HG02759 (cell line): ENCODE measurements at regions not wholly inside any gene's neighbourhood (a gene's known extent, or its start where the extent isn't known, plus 50 kb on each side); places are given as distances from the start of the nearest gene placed in this dataset.

Experiments
- ATAC-seq: cut with Tn5 transposase; IDR thresholded peaks from one replicate; pipeline ENCODE4 v1.9.1; 2021; ENCODE audit warnings: mild to moderate bottlenecking, moderate library complexity; ENCODE audit not compliant: unreplicated experiment

DNA sequence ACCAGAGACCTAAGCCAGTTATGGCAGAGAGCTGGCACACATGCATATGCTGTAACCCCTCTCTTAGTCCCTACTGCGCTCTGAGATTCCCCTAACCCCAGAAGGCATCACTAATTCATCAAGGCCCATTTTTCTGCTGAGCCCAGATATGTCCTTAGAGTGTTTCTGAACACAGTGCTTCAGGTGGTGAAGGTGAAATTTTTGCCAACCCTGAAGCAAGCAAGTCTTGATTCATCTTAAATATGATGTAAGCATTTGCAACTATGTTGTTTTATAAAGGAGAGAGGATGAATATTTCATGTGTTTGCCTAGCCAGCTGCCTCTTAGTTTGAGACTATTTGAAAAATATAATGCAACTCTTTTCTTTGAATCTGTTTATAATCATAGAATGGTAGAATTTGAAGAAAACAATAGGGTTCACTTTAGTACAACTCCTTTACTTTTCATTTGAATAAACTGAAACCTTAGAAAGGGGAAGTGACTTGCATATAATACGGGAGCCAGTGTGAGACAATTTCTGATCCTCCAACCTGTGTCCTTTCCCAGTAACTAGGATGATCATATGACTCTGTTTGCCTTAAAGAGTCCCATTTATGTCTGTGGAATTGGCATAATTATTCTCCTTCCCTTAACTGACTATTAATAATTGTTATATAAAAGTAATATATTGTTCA, 194.3 kb upstream of the MTNR1B start:
- peak; percentile 68 for ATAC-seq

DNA sequence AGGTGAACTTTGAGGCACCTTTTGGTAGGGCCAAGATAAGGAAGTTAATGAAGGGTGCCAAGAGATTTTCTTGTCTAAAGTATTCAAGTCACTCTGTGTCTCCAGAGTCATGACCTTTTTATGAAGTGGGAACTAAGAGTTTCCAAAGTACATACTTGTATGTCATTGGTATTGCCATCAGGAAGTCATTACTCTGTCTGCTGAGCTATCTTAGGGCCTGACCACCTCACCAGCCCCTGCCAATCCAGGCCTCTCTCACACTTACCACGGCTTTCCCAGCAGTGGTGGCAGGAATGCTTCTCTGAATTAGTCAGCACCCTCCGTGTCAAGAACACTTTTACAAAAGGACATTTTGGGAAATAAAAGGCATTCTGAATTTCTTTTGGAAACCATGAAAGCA, 192.8 kb upstream of the MTNR1B start:
- no peak for ATAC-seq

DNA sequence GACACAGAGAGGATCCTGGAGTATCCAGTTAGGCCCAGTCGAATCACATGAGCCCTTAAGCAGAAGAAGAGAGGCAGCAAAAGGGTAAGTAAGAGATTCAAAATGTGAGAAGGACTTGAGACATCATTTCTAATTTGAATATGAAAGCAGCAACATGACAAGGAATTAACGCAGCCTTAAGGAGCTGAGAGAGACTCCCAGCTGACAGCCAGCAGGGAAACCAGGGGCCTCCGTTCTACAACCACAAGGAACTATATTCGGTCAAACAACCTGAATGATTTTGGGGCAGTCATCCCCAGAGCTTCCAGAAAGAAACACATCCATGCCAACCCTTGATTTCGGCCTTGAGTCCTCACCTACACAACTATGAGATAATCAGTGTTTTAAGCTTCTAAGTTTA, 189.7 kb upstream of the MTNR1B start:
- no peak for ATAC-seq

DNA sequence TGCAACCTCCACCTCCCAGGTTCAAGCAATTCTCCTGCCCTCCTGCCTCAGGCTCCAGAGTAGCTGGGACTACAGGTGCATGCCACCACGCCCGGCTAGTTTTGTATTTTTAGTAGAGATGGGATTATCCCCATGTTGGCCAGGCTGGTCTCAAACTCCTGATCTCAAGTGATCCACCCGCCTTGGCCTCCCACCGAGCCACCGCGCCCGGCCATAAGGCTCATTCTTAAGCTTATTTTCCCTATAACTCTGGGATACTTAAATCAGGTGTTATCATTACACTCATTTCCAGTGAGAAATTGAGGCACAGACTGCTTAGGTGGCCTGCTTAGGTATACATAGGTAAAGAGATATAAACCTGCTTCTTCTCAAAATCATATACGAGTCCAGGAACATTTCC, 188.3 kb upstream of the MTNR1B start:
- ATAC-seq = no peak

DNA sequence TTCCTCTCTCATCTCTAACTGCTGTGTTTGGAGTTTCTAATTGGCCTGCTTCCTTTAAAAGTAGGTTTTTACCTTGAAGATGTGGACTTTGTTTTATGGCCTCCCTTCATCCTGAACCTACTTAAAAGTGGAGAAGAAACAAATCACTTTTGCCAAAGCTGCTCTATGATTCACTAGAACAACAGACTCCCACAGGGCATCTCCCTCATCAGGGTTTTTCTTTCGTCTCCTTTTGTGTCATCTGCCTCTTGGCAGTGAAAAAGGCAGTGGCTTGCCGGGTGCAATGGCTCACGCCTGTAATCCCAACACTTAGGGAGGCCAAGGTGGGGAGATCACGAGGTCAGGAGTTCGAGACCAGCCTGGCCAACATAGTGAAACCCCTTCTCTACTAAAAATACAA, 186.6 kb upstream of the MTNR1B start:
- no peak for ATAC-seq

DNA sequence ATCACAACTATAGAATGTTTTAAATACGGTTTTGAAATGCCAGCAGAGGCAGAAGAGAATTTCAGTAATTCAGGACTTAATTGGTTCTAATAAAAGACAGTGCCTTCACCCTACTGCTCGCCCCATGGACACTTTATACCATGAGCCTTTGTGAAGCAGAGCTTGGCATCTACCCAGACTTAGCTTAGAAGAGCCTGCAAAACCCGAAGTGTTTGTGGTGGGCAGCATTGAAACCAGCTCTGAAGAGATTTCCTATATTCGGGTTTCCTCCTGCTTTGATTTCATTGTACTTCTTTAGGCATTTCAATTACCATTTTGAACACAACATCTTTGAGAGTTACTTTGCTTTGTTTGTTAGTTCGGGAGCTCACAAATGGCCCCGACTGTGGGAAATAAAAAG, 185.1 kb upstream of the MTNR1B start:
- ATAC-seq = no peak

DNA sequence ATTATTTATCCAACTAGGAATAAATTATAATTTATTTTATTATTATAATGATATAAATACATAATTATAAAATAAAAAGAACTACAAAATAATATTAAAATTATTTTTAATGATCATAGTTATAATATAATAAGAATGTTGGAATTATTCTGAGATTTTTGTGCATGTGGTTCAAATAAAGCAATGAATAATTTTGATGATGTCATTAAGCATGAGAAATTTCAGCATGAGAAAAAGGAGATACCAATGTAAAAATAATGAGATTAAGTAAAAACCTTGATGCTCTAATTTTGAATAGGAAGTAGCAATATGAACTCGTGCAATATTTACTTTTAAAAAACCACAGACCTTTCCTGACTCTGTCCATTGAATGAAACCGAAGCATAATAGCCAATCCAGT, 181.8 kb upstream of the MTNR1B start:
- ATAC-seq = no peak

DNA sequence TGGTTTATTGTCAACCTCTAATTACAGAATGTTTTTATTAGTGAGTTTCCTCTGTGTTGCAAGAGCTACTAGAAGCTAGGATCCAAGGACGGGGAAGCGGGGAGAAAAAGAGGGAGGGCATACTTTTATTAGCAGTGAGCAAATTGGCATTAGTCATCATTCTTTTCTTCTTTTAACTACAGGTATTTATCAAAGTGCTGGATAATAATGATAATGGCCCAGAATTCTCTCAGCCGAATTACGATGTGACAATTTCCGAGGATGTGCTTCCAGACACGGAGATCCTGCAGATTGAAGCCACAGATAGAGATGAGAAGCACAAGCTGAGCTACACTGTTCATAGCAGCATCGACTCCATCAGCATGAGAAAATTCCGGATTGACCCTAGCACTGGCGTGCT, 179.7 kb upstream of the MTNR1B start:
- ATAC-seq = no peak

DNA sequence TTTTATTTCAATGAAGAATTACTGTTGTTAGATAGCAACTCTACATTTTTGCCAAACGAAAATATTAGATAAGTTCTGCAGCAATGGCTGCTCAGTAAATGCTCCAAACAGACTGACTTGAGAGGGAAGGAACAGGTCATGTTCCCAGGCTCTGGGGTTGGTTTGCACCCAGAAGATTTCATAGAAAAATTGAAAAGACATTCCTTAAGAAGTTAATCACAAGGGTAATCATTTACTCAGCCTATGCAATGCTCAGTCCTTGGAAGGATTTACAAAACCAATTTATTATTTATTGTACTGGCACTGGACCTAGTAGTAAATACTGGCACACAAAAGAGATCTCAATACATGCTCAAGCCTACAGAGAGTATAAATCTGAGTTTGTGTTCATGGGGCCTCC, 179.1 kb upstream of the MTNR1B start:
- no peak for ATAC-seq

DNA sequence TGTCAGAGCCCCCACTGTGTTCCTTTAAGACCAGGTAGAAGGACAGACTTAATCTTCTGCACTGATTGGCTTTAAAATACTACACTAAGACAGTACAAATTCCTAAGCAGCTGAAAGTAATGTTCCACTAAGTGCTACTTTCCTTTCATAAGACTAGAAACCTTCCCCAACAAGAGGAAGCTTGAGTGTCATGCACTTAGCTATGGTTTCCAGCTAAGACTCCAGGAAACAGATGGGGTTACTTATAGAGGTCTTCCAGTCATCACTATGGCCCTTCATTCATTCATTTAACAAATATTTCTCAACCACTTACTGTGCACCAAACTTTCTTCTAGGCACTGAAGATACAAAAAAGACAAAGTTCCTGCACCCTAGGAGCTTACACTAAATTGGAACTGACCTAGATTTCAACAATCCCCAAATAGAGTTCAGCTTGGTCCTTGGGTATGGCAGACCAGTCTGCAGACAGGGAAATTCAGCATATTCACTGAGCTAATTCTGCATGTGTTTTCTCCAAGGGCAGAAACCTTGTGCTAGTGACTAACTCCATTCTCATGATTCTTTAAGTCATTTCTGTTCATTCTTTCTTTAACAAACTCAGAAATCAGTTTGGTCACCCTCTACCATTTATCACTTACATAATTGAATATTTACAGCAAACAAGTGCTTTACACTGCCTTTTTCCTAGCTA, 178.4 kb upstream of the MTNR1B start:
- ATAC-seq = no peak

DNA sequence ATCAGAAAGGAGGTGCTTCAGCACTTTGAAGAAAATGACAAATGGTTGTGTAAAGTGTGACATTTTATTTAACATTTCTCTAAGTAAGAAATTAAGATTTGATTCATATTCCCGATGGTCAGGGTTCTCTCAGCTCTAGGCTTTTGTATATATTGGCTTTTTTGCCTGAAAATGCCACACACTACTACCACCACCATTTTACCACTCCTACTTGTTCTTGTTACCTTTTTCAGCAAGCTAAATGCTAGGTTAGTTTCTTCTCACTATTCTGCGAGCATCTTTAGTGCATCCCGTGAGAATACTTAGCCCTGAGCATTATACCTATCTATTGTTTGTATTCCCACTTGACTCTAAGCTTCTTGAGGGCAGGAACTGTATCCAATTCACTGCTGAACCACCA, 177.6 kb upstream of the MTNR1B start:
- ATAC-seq = no peak

DNA sequence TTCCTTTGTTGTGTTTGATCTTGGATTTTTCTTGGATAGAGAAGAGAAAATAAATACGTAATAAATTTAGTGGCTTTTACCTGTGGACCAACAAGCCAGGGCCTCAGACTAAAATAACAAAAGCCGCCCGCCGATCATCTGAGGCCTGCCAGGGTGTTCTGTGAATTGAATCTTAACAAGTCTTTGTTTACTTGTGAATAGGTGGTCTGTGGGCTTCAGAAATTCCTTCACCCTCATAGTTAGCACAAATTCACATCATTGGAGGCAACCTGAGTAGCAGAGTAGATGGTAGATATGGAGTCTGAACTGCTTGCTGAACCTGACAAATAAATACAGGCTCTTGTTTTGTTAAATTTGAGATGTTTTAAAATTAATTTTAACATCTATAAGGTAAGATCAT, 176.3 kb upstream of the MTNR1B start:
- no peak for ATAC-seq

DNA sequence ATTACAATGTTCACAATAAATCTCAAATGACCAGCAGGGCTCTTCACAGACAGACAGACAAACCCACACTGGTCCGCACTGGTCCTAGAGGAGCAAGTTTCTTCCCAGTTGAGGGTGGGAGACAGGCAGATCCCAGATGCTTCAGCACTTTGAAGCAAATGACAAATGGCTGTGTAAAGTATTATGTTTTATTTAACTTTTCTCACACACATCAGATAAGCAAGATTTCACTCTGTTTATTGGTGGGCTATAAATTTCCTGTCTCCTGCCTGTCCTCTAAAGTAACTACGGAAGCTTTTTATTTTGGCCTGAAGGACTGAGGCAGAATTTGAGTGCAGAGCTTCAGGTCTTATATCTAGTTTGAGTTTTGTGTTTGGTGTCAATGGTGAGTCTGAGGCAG, 174.7 kb upstream of the MTNR1B start:
- no peak for ATAC-seq

DNA sequence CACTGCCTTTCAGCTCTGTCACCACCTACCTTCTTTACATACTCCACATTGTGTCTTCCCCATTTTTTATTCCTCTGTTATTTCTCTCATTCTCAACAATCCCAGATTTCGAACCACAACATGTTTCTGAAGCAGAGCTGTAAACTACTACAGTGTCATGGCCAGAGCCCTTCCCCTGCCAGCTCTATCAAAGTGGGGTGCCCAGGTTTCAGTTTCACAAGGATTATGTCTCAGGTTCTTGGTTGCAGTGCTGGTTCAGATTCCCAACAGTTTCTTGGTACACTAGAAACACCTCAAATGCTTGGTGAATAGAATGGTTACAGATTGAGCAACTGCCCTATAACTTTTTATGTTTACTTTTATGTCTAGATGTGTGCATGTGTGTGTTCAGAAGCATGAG, 172.7 kb upstream of the MTNR1B start:
- ATAC-seq = no peak

DNA sequence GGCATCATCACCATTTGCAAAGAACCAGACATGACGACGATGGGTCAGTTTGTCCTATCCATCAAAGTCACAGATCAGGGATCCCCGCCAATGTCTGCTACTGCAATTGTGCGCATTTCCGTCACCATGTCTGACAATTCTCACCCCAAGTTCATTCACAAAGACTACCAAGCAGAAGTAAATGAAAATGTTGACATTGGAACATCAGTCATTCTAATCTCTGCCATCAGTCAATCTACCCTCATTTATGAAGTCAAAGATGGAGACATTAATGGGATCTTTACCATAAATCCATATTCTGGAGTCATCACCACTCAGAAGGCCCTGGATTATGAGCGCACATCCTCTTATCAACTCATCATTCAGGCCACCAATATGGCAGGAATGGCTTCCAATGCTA, 171.6 kb upstream of the MTNR1B start:
- no peak for ATAC-seq

DNA sequence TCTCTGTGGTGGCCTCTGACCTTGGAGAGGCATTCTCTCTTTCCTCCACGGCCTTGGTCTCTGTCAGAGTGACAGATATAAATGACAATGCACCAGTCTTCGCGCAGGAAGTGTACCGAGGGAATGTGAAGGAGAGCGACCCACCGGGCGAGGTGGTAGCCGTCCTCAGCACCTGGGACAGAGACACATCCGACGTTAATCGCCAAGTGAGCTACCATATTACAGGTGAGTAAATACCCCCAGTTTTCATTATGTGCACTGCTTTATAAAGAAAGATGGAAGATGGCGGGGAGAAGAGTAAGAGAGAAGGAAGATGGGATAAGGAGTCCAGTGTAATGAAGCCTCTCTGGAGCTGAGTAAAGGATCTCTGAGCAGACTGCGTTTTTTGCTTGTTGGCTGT, 167.8 kb upstream of the MTNR1B start:
- no peak for ATAC-seq

DNA sequence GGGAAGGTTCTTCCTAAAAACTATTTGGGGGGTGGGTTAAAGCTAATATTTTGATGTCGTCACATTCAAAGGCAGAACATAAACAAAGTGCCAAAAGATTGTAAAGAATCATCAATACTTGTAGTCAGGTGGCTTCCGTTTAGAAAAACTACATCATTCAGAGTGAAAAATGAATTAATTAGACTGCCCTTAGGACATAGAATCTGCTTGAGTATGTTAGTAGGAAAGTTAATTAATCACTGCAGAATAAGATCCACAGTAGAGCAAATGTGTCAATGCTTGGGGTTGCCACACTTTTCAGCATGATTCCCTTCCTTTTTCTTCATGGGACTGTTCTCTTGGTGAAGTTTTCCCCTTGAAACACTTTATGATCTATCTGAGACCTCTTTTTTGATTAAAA, 166.8 kb upstream of the MTNR1B start:
- ATAC-seq = no peak

DNA sequence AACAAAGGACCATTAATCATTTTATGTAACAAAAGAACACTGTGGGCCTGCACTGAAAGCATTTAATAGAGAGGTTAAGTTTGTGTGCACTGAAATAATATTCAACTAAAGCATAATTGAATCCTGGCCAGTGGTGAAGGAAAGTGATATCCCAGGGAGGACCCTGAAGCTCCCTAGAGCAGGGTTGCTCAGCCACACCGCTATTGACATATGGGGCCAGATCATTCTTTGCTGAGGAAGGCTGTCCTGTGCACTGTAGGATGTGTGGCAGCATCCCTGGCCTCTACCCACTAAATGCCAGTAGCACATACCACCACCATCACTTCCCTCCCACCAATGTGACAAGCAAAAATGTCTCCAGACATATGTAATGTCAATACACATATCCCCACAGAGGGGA, 166.1 kb upstream of the MTNR1B start:
- ATAC-seq = no peak

DNA sequence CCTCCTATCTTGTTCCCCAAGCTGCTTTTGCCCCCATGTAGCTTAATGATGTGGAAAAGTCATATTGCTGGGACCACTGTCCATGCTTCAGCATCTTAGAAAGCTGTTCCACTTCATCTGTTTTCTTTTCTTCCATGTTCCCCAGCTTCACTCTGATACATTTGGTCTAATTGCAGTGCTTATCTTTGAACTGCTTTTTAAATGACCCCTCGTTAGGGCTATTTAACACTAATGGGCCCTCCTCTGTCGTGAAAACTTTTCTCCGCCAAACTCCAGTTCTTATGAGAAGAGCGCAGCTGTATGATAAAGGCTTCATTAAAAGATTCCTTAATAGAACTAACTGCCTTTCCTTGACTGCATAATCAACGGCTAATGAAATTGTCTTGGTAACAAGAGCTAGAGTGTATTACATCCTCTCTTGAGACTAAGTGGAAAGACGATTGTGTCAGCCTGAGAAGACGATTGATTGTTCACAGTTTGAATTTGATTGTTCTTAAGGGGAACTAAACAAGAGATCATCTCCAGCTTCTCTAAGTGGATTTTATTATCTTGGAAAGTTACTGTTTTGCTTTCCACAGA, 165.0 kb upstream of the MTNR1B start:
- ATAC-seq = no peak

DNA sequence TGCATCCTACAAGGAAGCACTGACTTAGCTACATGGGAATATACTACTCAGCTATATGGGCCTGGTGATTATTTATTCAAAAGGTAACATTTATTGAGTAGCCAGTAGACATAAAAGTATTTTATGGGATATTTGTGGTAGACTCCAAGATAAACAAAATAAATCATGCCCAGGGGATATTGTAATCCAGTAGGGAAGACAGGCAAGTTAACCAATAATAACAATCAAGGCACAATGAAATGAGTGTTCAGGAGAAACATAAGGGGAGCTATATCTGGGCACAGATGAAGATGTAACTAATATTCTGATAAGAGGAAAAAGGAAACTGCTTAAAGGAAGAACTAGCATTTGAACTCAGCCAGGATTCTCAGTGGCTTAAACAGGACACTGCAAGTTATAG, 161.4 kb upstream of the MTNR1B start:
- no peak for ATAC-seq

DNA sequence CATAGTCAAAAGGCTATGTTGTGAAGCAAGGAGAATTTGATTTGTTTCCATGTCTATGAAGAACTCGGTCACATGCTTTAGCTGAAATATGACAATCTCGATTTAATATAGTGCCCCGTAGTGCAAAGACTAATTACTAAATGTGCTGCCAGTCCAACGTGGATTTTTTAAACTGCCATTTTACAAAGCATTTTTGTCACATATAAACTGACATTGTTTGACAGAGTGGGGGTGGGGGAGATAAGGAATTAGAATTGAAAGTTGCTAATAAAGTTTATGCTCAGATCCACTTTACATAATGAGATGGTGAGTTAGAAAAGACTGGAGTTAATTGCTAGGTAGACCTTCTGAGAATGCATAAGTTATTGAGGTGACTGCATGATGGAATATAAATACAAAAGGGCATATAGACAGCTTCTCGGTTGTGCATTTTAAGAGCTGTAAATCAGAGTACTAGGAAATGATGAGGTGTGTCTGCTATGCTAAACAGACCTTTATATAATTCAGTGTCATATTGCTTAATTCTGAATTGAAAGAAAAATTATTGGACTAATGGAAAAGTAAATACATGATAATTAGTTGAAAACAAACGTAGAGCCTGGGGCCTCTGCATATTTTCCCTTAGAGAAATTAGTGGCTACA, 158.9 kb upstream of the MTNR1B start:
- ATAC-seq = no peak

DNA sequence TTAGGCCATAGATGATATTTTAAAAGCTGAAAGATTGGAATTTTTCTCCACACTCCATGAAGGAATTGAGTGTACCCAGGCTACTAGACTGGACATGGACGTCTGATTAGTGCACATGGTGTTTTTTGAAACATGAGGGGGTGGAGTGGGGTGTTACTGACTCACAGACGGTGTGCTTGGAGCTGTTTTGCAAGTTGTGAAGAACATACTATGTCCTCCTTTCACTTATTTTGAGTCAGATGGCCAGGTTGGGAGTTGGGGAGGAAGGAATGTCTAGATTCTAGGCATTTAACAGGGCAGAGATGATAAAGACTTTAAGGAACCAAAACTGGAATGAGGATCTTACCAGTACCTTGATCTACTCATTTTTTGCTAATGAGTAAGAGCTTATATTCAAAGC, 158.1 kb upstream of the MTNR1B start:
- ATAC-seq = no peak
